ENCODE measurements at regions not wholly inside any gene's neighbourhood (a gene's known extent, or its start where the extent isn't known, plus 50 kb on each side); places are given as distances from the start of the nearest gene placed in this dataset.
A peak's percentile ranks its signal among the peaks of the same experiment; 100 is the strongest.
"Not testable (repeated sequence)": the region's sequence is repeated elsewhere in the genome, so short reads cannot be mapped to it uniquely, and the experiment has no call there.

- peak; percentile 41 for DNase-seq
These were observed 58.3 kb upstream of the EEA1 start for GRCh38 chr12:92987362-92987761.

DNA sequence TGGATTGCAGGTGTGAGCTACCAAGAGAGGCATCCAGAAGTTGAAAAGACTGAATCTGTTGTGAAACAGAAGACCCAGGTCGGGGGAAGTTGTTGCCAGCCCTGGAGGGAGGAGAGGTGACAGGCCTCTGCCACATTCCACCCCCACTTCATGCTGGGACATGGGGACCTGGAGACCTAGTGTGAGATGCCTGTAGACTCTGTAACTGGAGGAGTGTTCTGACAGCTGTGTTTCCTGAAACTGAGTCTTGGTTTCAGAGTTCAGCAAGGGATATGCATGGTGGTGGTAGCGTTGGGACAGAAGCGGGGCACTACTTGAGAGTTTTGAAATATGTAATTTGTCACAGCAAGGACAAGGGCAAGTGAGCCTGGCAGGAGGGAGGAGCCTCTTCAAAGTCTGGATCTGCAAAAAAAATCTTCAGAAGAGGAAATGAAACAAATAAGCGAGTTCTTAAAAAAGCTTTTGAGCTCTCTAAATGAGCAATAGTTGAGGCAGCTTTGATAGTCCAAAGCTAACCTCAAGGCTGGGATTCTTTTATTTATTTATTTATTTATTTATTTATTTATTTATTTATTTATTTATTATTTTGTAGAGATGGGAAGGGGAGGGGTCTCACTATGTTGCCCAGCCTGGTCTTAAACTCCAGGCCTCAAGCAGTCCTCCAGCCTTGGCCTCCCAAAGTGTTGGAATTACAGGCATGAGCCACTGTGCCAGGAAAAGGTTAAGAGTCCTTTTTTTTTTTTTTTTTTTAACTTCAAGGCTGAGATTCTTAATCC lies 58.9 kb upstream of the EEA1 start:
- DNase-seq: no peak

GRCh38 chr12:92988622-92989130 lies 59.6 kb upstream of the EEA1 start:
- no peak for DNase-seq

- DNase-seq: no peak
These were observed 60.8 kb upstream of the EEA1 start for GRCh38 chr12:92989715-92990484.

DNA sequence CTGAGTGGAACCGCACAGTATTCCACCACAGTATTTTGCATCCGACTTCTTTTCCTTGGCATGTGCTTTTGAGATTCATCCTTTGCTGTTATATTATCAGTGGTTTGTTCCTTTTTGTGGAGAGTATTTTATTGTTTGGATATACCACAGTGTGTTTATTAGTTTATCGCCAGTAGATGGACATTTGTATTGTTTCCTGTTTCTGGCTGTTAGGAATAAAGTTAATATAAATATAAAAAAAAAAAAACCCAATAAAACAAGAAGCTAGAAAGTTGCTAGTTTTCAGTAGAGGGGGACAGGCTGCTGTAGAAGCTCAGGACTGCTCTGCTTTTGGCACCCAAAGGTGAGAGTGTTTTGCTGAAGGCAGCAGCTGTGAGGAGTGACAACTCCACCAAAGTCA lies 62.0 kb upstream of the EEA1 start:
- DNase-seq: no peak

GRCh38 chr12:92992041-92992440 lies 62.9 kb upstream of the EEA1 start:
- DNase-seq: no peak

GRCh38 chr12:92993259-92993658 lies 64.2 kb upstream of the EEA1 start:
- DNase-seq: no peak

DNA sequence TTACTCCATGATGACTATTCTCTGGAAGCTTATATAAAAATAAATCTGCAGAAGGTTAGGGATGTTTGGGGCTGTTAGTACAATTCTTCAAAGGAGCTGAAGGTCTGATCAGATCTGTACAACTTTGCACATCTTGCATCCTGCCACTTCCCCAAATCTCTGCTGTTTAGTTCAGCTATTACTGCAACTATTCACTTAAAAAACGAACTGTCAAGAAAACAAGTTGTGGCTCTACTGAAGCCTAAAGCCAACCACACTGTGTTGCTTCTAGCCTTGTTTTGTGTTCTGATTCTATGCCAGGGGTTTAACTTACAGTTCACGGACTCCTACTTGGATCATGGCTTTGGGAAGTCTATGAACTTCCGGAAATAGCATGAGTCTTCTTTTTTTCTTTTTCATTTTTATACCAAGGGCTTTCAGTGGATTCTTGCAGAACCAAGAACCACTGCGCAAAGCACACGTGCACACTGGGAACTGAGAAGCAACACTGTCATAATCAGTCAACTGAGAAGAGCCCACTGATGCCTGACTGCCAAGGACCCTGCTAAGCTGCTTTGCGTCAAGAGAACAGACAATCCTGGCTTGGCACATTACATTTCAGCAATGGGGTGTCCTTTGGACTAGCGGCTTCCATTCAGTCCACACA lies 66.3 kb upstream of the EEA1 start:
- DNase-seq: no peak

DNA sequence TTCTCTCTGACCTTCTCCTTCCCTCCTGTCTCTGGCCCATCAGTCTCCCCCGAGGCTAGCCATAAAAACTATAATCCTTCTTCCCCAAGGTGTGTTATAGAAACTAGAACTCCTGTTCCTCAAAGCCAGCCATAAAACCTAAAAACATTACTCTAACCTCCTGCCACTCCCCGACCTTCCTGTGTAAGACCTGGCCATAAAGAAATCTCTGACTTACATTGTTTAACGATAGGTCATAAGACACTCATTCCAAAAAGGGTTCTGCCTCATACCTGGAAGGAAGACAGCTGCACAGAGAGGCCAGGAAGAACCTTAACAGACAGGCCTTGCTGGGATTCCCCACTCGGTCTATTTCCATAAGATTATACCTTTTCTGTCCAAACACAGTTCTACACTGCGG lies 70.9 kb upstream of the EEA1 start:
- DNase-seq: no peak

GRCh38 chr12:93001407-93001806 lies 72.3 kb upstream of the EEA1 start:
- DNase-seq: no peak

GRCh38 chr12:93002293-93003054 lies 73.4 kb upstream of the EEA1 start:
- DNase-seq: no peak

DNA sequence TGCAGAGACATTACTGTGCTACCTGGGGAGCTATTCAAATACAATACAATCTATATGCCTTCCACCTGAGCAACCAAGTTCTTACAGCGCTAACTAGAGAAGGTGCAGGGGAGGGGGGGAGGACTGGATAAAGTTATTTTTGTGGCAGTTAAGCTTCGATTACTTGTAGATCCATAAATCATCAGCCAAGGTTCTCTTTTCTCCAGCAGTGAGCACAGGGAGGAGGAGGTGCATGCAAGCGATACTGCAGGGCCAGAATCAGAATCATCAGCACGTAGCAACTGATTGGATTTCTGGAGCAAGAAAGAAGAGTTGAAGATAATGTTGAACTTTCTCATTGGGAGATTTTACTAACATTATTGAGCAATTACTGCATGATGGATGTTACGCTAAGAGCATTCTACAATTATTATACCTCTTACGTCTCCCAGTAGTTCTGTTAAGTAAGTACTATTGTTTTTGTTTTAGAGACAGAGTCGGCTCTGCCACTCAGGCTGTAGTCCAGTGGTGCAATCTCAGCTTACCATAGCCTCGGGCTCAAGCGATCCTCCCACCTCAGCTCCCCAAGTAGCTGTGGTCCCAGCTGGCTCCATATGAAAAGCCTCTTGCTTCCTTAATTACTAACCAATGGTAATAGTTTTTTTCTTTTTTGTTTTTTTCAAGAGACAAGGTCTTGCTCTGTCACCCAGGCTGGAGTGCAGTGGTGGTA lies 74.6 kb upstream of the EEA1 start:
- no peak for DNase-seq

DNA sequence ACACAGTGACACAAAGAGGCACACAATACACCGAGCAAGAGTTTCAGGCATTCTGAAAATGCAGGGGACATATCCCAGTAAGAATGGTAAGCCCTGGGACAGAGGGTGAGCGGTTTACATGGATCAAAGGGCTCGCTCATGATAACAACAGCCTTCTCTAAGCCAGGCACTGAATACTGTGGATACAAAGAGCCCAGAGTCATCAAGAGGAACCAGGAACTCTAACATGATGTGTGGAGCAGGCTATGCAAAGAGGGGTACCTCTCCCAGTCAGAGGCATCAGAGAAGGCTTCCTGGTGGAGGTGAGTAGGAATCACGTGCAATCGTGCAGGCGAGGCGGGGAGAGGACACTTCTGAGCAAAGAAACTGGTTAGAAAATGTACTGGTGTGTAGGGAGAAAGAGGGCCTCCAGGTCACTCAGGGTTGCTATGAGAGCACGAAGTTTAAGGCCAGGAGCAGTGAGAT lies 76.9 kb upstream of the EEA1 start:
- no peak for DNase-seq

DNA sequence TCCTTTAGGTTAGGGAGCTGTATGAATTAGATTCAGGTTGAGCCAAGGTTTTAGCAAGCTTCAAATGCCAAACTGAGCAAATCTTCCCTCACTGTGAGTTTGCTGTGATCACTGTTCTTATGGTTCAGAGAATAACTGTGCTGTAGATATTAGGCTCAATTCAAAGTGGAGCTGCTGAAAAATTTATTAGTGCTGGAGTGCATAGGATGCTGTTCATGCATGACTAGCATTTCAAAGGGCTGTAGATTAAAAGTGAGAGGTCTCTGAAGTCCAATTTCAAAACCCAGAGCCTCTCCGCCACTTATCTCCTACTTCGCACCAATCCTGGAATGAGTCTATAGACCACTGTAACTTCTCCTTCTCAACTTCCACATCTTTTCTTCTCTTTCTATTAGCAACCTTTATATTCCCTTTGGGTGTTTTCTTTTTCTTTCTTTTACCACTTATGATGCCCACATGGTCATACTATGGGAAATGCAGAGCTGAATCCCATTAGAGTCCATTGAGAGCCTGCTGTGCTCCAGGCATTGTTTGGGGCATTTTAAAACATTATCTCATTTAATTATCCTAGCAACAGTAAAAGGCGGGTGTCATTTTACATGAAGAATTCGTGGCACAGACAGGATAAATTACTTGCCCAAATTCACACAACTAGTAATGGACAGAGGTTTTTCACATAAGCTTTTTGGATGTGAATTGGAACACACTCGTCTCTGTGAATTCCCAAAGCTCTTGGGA lies 77.5 kb upstream of the EEA1 start:
- DNase-seq: no peak

- DNase-seq: no peak
These were observed 78.4 kb upstream of the EEA1 start for GRCh38 chr12:93007544-93007943.

GRCh38 chr12:93008044-93008778 lies 79.1 kb upstream of the EEA1 start:
- DNase-seq: no peak

DNA sequence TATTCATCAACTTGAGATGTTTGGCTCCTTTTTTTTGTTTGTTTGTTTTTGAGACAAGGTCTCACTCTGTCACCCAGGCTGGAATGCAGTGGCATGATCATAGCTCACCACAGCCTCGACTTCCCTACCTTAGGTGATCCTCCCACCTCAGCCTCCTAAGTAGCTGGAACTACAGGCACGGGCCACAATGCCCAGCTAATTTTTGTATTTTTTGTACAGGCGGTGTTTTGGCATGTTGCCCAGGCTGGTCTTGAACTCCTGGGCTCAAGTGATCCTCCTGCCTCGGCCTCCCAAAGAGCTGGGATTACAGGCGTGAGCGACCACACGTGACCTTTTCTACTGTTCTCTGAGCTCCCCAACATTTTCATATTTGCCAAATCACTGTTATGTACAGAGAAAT lies 79.8 kb upstream of the EEA1 start:
- not testable (repeated sequence) for DNase-seq

DNA sequence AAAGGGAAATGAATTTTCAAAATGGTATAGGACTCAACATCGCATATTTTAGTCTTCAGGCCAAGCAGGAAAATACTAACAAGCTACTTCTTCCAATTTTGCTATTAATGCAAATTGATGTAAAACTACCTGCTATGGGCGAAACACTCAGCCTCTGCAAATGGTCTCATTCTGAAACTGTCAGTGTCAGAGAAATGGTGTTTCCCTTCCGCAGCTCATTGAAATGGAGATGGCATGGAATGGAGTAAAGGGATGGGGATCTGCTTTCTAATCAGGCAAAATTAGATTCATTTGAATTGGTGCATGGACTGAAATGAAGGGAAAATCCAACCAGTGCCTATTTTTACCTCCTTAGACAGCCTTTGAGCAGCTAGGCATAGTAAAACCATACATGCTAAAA lies 80.4 kb upstream of the EEA1 start:
- DNase-seq: no peak

GRCh38 chr12:93010461-93010860 lies 81.4 kb upstream of the EEA1 start:
- DNase-seq: no peak

DNA sequence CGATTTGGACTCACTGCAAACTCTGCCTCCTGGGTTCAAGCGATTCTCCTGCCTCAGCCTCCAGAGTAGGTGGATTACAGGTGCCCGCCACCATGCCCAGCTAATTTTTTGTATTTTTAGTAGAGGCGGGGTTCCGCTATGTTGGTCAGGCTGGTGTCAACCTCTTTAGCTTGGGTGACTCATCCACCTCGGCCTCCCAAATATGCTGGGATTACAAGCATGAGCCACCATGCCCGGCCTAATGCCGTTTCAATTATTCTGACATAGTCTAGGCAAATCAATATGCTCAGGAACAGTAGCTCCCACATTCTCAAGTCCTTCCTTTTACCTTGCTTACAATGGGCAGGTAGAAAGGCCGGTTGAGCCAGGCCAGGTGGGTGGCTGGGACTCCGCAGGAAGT lies 82.0 kb upstream of the EEA1 start:
- DNase-seq: no peak

Data from NCI-H1436 (cell line).